Caco-2 (cell line): ENCODE measurements at regions not wholly inside any gene's neighbourhood (a gene's known extent, or its start where the extent isn't known, plus 50 kb on each side); places are given as distances from the start of the nearest gene placed in this dataset.

Source experiments
- BruUV-seq: library from RNA; stranded (reverse); fragments of 400-500 nt; replicated peaks from 2 replicates; lab custom pipeline; 2021; lab: Mats Ljungman, UMichigan
- CTCF ChIA-PET: fragments of 300-600 bp; sonication (Branson Sonifier 250); formaldehyde crosslinking; loops from one replicate; lab custom pipeline; 2022; ENCODE audit warnings: antibody characterized with exemption; lab: Charles Lee
- POLR2A ChIA-PET: fragments of 300-600 bp; sonication (Branson Sonifier 250); formaldehyde crosslinking; loops from one replicate; lab custom pipeline; 2022; ENCODE audit warnings: antibody characterized with exemption; lab: Charles Lee
- DNase-seq, 2 experiments: peaks; one replicate each; pipeline versions ENCODE4 v3.0.0 to v3.0.0-alpha.2; 2020 to 2022
- H3K27me3 ChIP-seq: replicated peaks from 2 replicates; pipeline ENCODE4 v1.6.0; 2011; ENCODE audit warnings: low read length; ENCODE audit not compliant: control insufficient read depth, insufficient read depth
- H3K36me3 ChIP-seq: 2 replicates; pipeline ENCODE4 v1.5.1; 2011; ENCODE audit warnings: low read length; ENCODE audit not compliant: control insufficient read depth, insufficient read depth
- H3K4me1 ChIP-seq: fragments of 250-450 bp; sonication (Bioruptor Pico); 2 replicates; pipeline ENCODE4 v1.5.1; 2020; ENCODE audit warnings: mild to moderate bottlenecking
- H3K4me3 ChIP-seq: 2 replicates; pipeline ENCODE4 v1.5.1; 2011; ENCODE audit warnings: low read depth, mild to moderate bottlenecking, control low read depth, low read length
- H3K9me3 ChIP-seq: fragments of 250-450 bp; sonication (Bioruptor Pico); 2 replicates; pipeline ENCODE4 v1.5.1; 2020; ENCODE audit warnings: mild to moderate bottlenecking, moderate library complexity
- H3K27ac Mint-ChIP-seq: one replicate; pipeline ENCODE4 v1.8.0; 2022; ENCODE audit warnings: mixed read lengths; ENCODE audit not compliant: unreplicated experiment
- H3K27me3 Mint-ChIP-seq: one replicate; pipeline ENCODE4 v1.8.0; 2022; ENCODE audit warnings: mixed read lengths; ENCODE audit not compliant: insufficient read depth, unreplicated experiment
- H3K36me3 Mint-ChIP-seq: one replicate; pipeline ENCODE4 v1.8.0; 2022; ENCODE audit warnings: mild to moderate bottlenecking, mixed read lengths; ENCODE audit not compliant: insufficient read depth, unreplicated experiment
- H3K4me1 Mint-ChIP-seq: one replicate; pipeline ENCODE4 v1.8.0; 2022; ENCODE audit warnings: low read depth, mixed read lengths; ENCODE audit not compliant: unreplicated experiment
- H3K4me3 Mint-ChIP-seq: one replicate; pipeline ENCODE4 v1.8.0; 2022; ENCODE audit warnings: mild to moderate bottlenecking, moderate library complexity, mixed read lengths; ENCODE audit not compliant: unreplicated experiment
- H3K9me3 Mint-ChIP-seq: one replicate; pipeline ENCODE4 v1.8.0; 2022; ENCODE audit warnings: mixed read lengths; ENCODE audit not compliant: unreplicated experiment
- intact Hi-C: fragments of 100-400 bp; cut with micrococcal nuclease; formaldehyde crosslinking; loops from one replicate; pipeline ENCODE4 v1.10.0; 2022; ENCODE audit not compliant: unreplicated experiment
- TF ChIP-seq, protein P1 (sequence below), 2 experiments: fragments of 200-600 bp in 1 of 2; IDR thresholded peaks; 1 replicate in 1 of 2; 2 replicates in 1 of 2; pipeline versions ENCODE4 v1.5.1 to v1.8.0; 2011 to 2022; ENCODE audit warnings: antibody characterized with exemption in 1 of 2, control low read depth in 1 of 2, inconsistent platforms in 1 of 2, low read depth in 1 of 2, low read length in 1 of 2, mild to moderate bottlenecking in 1 of 2, moderate library complexity in 1 of 2; ENCODE audit not compliant: insufficient read depth in 1 of 2, severe bottlenecking in 1 of 2, unreplicated experiment in 1 of 2

DNA sequence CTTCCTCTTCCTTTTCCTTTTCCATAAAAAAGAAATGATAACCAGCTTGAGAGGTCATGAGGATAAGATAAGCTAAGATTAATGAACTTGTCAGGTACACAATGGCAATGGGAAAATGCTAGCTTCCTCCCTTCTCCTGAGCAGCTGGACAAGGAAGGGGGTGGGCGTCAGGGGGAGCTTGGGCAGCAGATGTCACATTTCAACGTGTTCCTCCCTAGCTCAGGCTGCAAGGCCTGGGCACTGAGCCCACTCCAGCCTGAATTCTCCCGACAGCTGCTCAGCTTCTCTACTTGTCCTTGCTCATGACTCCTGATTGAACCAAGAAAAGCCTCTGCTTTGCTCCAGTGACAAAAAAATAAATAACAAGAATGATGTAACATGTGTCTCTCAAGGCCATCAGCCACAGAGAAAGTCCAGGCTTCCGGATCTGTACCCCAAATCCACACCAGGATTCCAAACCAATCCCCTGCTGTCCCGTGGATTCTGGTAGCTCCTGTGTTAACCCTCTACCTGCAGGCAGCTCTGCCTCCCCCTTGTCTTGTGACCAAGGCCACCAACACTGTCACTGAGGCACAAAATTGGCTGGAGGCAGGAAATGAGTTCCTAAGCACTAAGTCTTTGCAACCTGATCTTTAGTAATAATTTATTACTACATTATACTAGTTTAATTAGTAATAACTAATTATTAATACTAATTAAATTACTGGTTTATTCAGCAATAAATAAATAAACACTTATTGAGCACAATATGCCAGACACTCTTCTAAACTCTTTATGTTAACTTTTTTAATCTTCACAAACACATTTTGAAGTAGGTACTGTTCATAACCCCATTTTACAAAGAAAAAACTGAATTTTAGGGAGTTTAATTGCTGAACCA is 146.5 kb downstream of the CCDC34 start:
- intact Hi-C loops: no loop called here
- TF ChIP-seq, protein P1, sequence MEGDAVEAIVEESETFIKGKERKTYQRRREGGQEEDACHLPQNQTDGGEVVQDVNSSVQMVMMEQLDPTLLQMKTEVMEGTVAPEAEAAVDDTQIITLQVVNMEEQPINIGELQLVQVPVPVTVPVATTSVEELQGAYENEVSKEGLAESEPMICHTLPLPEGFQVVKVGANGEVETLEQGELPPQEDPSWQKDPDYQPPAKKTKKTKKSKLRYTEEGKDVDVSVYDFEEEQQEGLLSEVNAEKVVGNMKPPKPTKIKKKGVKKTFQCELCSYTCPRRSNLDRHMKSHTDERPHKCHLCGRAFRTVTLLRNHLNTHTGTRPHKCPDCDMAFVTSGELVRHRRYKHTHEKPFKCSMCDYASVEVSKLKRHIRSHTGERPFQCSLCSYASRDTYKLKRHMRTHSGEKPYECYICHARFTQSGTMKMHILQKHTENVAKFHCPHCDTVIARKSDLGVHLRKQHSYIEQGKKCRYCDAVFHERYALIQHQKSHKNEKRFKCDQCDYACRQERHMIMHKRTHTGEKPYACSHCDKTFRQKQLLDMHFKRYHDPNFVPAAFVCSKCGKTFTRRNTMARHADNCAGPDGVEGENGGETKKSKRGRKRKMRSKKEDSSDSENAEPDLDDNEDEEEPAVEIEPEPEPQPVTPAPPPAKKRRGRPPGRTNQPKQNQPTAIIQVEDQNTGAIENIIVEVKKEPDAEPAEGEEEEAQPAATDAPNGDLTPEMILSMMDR (IDR thresholded peaks at IDR 0.05; ENCODE audit: insufficient read depth in 1 of 2, low read depth in 1 of 2, low read length in 1 of 2, severe bottlenecking in 1 of 2, unreplicated experiment in 1 of 2): no peak
- no peaks in the 10 kb centered on the region for H3K9me3 ChIP-seq
- H3K4me1 ChIP-seq: peaks cover 9% of the 10 kb centered on the region
- Mint-ChIP-seq H3K4me3 (no peak overlapping the region), H3K9me3 (no peaks in the 10 kb centered on the region), H3K27me3 (no peaks in the 10 kb centered on the region), H3K36me3 (peaks cover 5% of the 10 kb centered on the region), H3K4me1 (no peaks in the 10 kb centered on the region), H3K27ac (no peak overlapping the region)
- H3K27me3 ChIP-seq: no peaks in the 10 kb centered on the region; the same call in 1 of the 2 replicates
- H3K36me3 ChIP-seq: peaks cover 3% of the 10 kb centered on the region; the same call in 1 of the 2 replicates
- H3K4me3 ChIP-seq: no peak overlapping the region
- POLR2A ChIA-PET: interaction anchor here (0.6 kb wide), 1 partner anchor 17 kb away, joined by 4 read pairs; no protein-coding TSS in a partner anchor
- CTCF ChIA-PET: no interaction called here
- BruUV-seq: no TSS peak
- DNase-seq: no peak

DNA sequence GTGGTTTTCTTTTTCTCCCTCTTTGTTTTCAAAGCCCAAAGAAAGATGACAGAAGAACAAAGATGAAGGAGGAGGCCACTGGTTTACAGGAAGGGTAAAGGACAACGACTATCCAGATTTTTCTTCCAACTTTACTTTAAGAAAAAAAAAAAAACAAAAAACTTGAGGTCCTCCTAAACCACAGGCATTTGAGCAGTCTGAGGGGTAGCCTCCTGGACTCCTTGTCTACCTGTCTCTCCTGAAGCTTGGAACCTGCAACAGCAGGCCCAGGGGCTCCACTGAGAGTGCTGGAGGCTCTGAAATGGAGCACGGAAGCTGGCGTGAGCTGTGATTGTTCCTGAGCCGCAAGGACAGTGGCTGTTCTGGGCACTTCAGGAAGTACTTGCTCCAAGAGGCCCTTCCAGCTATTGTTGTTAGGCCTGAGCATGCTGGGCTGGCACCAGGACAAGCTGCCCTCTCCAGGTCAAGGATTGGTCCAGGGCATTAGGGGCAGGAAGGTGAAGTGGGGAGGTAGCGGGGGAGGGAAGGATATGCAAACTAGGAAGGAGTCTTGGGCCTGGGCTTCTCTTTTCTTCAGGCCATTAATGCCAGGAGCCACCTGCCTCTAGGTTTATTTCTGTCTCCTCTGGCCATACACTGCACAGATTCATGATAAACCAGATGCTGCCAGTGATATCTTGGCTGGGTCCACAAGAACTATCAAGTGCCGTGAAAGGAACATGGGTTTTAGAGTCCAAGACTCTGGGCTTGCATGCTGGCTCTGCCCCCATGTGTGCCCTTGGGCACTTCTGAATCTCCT is 147.3 kb downstream of the CCDC34 start:
- H3K9me3 ChIP-seq: no peaks in the 10 kb centered on the region
- TF ChIP-seq, protein P1 (IDR thresholded peaks at IDR 0.05; ENCODE audit: insufficient read depth in 1 of 2, low read depth in 1 of 2, low read length in 1 of 2, severe bottlenecking in 1 of 2, unreplicated experiment in 1 of 2): no peak
- no peaks in the 10 kb centered on the region for H3K4me1 Mint-ChIP-seq
- no peaks in the 10 kb centered on the region; the same call in 1 of the 2 replicates for H3K27me3 ChIP-seq
- peaks cover 9% of the 10 kb centered on the region for H3K4me1 ChIP-seq
- H3K27me3 Mint-ChIP-seq: no peaks in the 10 kb centered on the region
- H3K36me3 ChIP-seq: peaks cover 3% of the 10 kb centered on the region; the same call in 1 of the 2 replicates
- H3K4me3 ChIP-seq: no peak overlapping the region
- no peak overlapping the region for H3K27ac Mint-ChIP-seq
- peaks cover 5% of the 10 kb centered on the region for H3K36me3 Mint-ChIP-seq
- intact Hi-C loops: no loop called here
- POLR2A ChIA-PET: interaction anchor here (0.6 kb wide), 1 partner anchor 18 kb away, joined by 4 read pairs; no protein-coding TSS in a partner anchor
- DNase-seq: no peak
- H3K4me3 Mint-ChIP-seq: no peak overlapping the region
- CTCF ChIA-PET: no interaction called here
- BruUV-seq: no TSS peak
- H3K9me3 Mint-ChIP-seq: no peaks in the 10 kb centered on the region

DNA sequence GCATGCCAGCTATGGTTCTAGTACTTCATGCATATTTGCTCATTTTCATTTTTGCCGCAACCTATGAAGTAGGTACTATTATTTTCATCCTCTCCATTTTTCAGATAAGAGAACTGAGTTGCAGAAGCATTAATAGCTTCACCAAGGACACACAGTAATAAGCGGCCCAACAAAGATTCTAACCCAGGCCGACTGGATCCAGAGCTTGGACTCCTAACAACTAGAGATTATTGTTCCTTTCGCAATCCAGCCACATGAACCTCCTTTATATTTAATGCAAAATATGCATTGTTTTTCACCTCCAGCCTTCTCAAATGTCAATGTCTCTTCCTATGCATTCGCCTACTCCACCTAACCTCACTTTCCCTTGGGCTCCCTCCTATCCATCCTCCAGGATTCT is 148.3 kb downstream of the CCDC34 start:
- no peaks in the 10 kb centered on the region for H3K27me3 Mint-ChIP-seq
- Histone ChIP-seq H3K4me1 (peaks cover 13% of the 10 kb centered on the region), H3K9me3 (no peaks in the 10 kb centered on the region), H3K36me3 (peaks cover 3% of the 10 kb centered on the region; the same call in 1 of the 2 replicates), H3K27me3 (no peaks in the 10 kb centered on the region; the same call in 1 of the 2 replicates), H3K4me3 (no peak overlapping the region)
- TF ChIP-seq, protein P1 (IDR thresholded peaks at IDR 0.05; ENCODE audit: insufficient read depth in 1 of 2, low read depth in 1 of 2, low read length in 1 of 2, severe bottlenecking in 1 of 2, unreplicated experiment in 1 of 2): no peak
- peaks cover 2% of the 10 kb centered on the region for H3K4me1 Mint-ChIP-seq
- no peak overlapping the region for H3K4me3 Mint-ChIP-seq
- peaks cover 3% of the 10 kb centered on the region for H3K36me3 Mint-ChIP-seq
- no TSS peak for BruUV-seq
- intact Hi-C loops: no loop called here
- ChIA-PET CTCF (interaction anchor here (2.0 kb wide), 1 partner anchor 82 kb away, joined by 8 read pairs; no protein-coding TSS in a partner anchor), POLR2A (no interaction called here)
- H3K9me3 Mint-ChIP-seq: no peaks in the 10 kb centered on the region
- no peak for DNase-seq
- H3K27ac Mint-ChIP-seq: no peak overlapping the region
